ENCODE measurements at regions not wholly inside any gene's neighbourhood (a gene's known extent, or its start where the extent isn't known, plus 50 kb on each side); places are given as distances from the start of the nearest gene placed in this dataset.

DNA sequence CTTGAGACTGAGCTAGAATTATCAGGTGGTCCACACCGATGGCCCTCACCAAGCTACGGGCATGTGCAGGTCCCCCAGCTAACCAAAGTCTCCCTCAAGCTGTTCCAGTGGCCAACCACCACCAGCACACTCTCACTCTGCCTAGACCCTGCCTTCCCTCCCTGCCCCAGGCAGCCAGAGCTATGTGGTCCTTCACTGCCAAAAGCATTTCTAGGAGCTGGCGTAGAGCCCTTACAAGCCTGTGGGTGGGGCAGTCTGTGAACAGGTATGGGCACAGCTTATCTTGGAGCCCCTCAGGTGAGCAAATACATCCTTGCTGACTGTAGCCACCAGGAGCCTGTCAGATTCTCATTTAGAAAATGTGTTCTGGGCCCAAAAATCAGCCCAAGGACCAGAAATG is 159.8 kb upstream of the PPP2R3A start:
- peak overlapping the region; percentile 67 for H2AFZ ChIP-seq (ENCODE audit: low read depth, low read length)
- H3K9me3 ChIP-seq (ENCODE audit: low read length): no peaks in the 10 kb centered on the region
- peak overlapping the region; percentile 94 for H3K27ac ChIP-seq (ENCODE audit: low read length)
- H3K9me2 ChIP-seq (ENCODE audit: insufficient read depth, low read length): no peaks in the 10 kb centered on the region
- H3K4me2 ChIP-seq (ENCODE audit: low read length): peak overlapping the region; percentile 13
- H3K27me3 ChIP-seq (ENCODE audit: insufficient read depth, low read depth, low read length): no peaks in the 10 kb centered on the region
- no peaks in the 10 kb centered on the region for H3K36me3 ChIP-seq (ENCODE audit: insufficient read depth, low read length)
- H4K20me1 ChIP-seq (ENCODE audit: insufficient read depth): no peaks in the 10 kb centered on the region
- H3K9ac ChIP-seq (ENCODE audit: low read length): peak overlapping the region; percentile 72
- no peaks in the 10 kb centered on the region for H3K79me2 ChIP-seq (replicated peaks; ENCODE audit: insufficient read depth, low read length)
- TF ChIP-seq POLR2AphosphoS5 (IDR thresholded peaks at IDR 0.05): no peak
- no peak for TF ChIP-seq EZH2 (IDR thresholded peaks at IDR 0.05; ENCODE audit: borderline replicate concordance, insufficient read depth, low read length, poor library complexity, severe bottlenecking)
- TF ChIP-seq MXI1 (conservative IDR thresholded peaks at IDR 0.05; ENCODE audit: poor library complexity, severe bottlenecking): no peak
- TF ChIP-seq RAD21 (conservative IDR thresholded peaks at IDR 0.05): no peak
- no peak for TF ChIP-seq SMC3 (conservative IDR thresholded peaks at IDR 0.05; ENCODE audit: poor library complexity)
- TF ChIP-seq TAF1 (IDR thresholded peaks at IDR 0.05; ENCODE audit: low read depth): no peak
- TF ChIP-seq EP300 (conservative IDR thresholded peaks at IDR 0.05; ENCODE audit: poor library complexity, severe bottlenecking): no peak
- TF ChIP-seq REST (IDR thresholded peaks at IDR 0.05; ENCODE audit: borderline replicate concordance): no peak
- TF ChIP-seq CTCF (IDR thresholded peaks at IDR 0.05; ENCODE audit: poor library complexity, severe bottlenecking): no peak
- H3F3A ChIP-seq (ENCODE audit: insufficient read depth, low read length, poor library complexity, severe bottlenecking): no peaks in the 10 kb centered on the region
- H3K4me3 ChIP-seq (ENCODE audit: low read length): peak overlapping the region; percentile 47

DNA sequence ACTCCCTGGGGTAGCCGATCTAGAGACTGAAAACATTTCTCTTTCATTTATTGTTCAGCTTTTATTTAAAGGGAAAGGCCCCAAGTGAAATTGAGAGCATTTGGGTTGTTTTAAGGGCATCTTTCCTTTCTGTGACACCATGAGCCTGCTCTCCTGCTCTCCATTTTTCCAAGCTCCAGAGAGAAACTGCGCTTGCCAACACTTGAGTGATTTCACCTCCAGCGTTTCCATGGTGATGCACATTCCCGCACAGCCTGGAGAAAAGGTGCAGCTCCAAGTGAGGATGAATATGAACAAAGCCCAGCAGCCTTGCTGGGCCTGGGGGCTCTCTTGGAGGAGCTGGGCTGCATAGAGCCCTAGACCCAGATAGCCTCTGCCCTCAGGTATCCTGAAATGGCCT is 159.2 kb upstream of the PPP2R3A start:
- Histone ChIP-seq H3K27me3 (ENCODE audit: insufficient read depth, low read depth, low read length) (no peaks in the 10 kb centered on the region), H4K20me1 (ENCODE audit: insufficient read depth) (no peaks in the 10 kb centered on the region), H3K27ac (ENCODE audit: low read length) (peak overlapping the region; percentile 94), H3K4me2 (ENCODE audit: low read length) (peak overlapping the region; percentile 29), H3K4me3 (ENCODE audit: low read length) (peak overlapping the region; percentile 47), H3K36me3 (ENCODE audit: insufficient read depth, low read length) (no peaks in the 10 kb centered on the region), H3K9me3 (ENCODE audit: low read length) (no peaks in the 10 kb centered on the region), H3K9me2 (ENCODE audit: insufficient read depth, low read length) (no peaks in the 10 kb centered on the region), H3K9ac (ENCODE audit: low read length) (peak overlapping the region; percentile 72), H3F3A (ENCODE audit: insufficient read depth, low read length, poor library complexity, severe bottlenecking) (no peaks in the 10 kb centered on the region), H2AFZ (ENCODE audit: low read depth, low read length) (peak overlapping the region; percentile 67), H3K79me2 (replicated peaks; ENCODE audit: insufficient read depth, low read length) (no peaks in the 10 kb centered on the region)
- TF ChIP-seq MXI1 (conservative IDR thresholded peaks at IDR 0.05; ENCODE audit: poor library complexity, severe bottlenecking) (no peak), REST (IDR thresholded peaks at IDR 0.05; ENCODE audit: borderline replicate concordance) (peak; percentile 98), SMC3 (conservative IDR thresholded peaks at IDR 0.05; ENCODE audit: poor library complexity) (peak; percentile 32), POLR2AphosphoS5 (IDR thresholded peaks at IDR 0.05) (peak; percentile 69), RAD21 (conservative IDR thresholded peaks at IDR 0.05) (peak; percentile 59), TAF1 (IDR thresholded peaks at IDR 0.05; ENCODE audit: low read depth) (no peak), CTCF (IDR thresholded peaks at IDR 0.05; ENCODE audit: poor library complexity, severe bottlenecking) (no peak), EP300 (conservative IDR thresholded peaks at IDR 0.05; ENCODE audit: poor library complexity, severe bottlenecking) (peak; percentile 70), EZH2 (IDR thresholded peaks at IDR 0.05; ENCODE audit: borderline replicate concordance, insufficient read depth, low read length, poor library complexity, severe bottlenecking) (no peak)

All from neural cell (in vitro differentiated cells).